ENCODE measurements at regions not wholly inside any gene's neighbourhood (a gene's known extent, or its start where the extent isn't known, plus 50 kb on each side); places are given as distances from the start of the nearest gene placed in this dataset.

GRCh38 chr4:123786920-123787319, 390.3 kb downstream of the SPRY1 start:
- peak; percentile 47 to 66 (median 59) for DNase-seq (ENCODE audit: low read depth in 3 of 3, low spot score in 2 of 3)

GRCh38 chr4:123787512-123788080, 391.0 kb downstream of the SPRY1 start:
- no peak for DNase-seq (ENCODE audit: low read depth in 3 of 3, low spot score in 2 of 3)

- no peak for DNase-seq (ENCODE audit: low read depth in 3 of 3, low spot score in 2 of 3)
Observed at GRCh38 chr4:123788577-123788976, 392.0 kb downstream of the SPRY1 start.

- no peak for DNase-seq (ENCODE audit: low read depth in 3 of 3, low spot score in 2 of 3)
Observed at GRCh38 chr4:123790681-123791080, 394.1 kb downstream of the SPRY1 start.

GRCh38 chr4:123802082-123802645, 405.6 kb downstream of the SPRY1 start:
- DNase-seq (ENCODE audit: low read depth in 3 of 3, low spot score in 2 of 3): no peak

- DNase-seq (ENCODE audit: low read depth in 3 of 3, low spot score in 2 of 3): no peak
Observed at GRCh38 chr4:123802933-123803332, 406.3 kb downstream of the SPRY1 start.

- no peak for DNase-seq (ENCODE audit: low read depth in 3 of 3, low spot score in 2 of 3)
Observed at GRCh38 chr4:123804196-123804721, 407.7 kb downstream of the SPRY1 start.

GRCh38 chr4:123806056-123806455, 409.5 kb downstream of the SPRY1 start:
- no peak for DNase-seq (ENCODE audit: low read depth in 3 of 3, low spot score in 2 of 3)

GRCh38 chr4:123807187-123807586, 410.6 kb downstream of the SPRY1 start:
- no peak for DNase-seq (ENCODE audit: low read depth in 3 of 3, low spot score in 2 of 3)

- no peak for DNase-seq (ENCODE audit: low read depth in 3 of 3, low spot score in 2 of 3)
Observed at GRCh38 chr4:123807866-123808265, 411.3 kb downstream of the SPRY1 start.

- no peak for DNase-seq (ENCODE audit: low read depth in 3 of 3, low spot score in 2 of 3)
Observed at GRCh38 chr4:123809864-123810263, 413.3 kb downstream of the SPRY1 start.

GRCh38 chr4:123812066-123812390, 415.4 kb downstream of the SPRY1 start:
- DNase-seq (ENCODE audit: low read depth in 3 of 3, low spot score in 2 of 3): no peak

- no peak for DNase-seq (ENCODE audit: low read depth in 3 of 3, low spot score in 2 of 3)
Observed at GRCh38 chr4:123813901-123814300, 417.3 kb downstream of the SPRY1 start.

- DNase-seq (ENCODE audit: low read depth in 3 of 3, low spot score in 2 of 3): no peak
Observed at GRCh38 chr4:123816462-123816861, 419.9 kb downstream of the SPRY1 start.

GRCh38 chr4:123817025-123817688, 420.6 kb downstream of the SPRY1 start:
- no peak for DNase-seq (ENCODE audit: low read depth in 3 of 3, low spot score in 2 of 3)

GRCh38 chr4:123819362-123820035, 422.9 kb downstream of the SPRY1 start:
- DNase-seq (ENCODE audit: low read depth in 3 of 3, low spot score in 2 of 3): no peak

GRCh38 chr4:123821861-123822260, 425.3 kb downstream of the SPRY1 start:
- DNase-seq (ENCODE audit: low read depth in 3 of 3, low spot score in 2 of 3): no peak

- no peak for DNase-seq (ENCODE audit: low read depth in 3 of 3, low spot score in 2 of 3)
Observed at GRCh38 chr4:123822353-123822752, 425.8 kb downstream of the SPRY1 start.

- no peak for DNase-seq (ENCODE audit: low read depth in 3 of 3, low spot score in 2 of 3)
Observed at GRCh38 chr4:123823244-123823643, 426.6 kb downstream of the SPRY1 start.

- DNase-seq (ENCODE audit: low read depth in 3 of 3, low spot score in 2 of 3): no peak
Observed at GRCh38 chr4:123824524-123824923, 427.9 kb downstream of the SPRY1 start.

- DNase-seq (ENCODE audit: low read depth in 3 of 3, low spot score in 2 of 3): no peak
Observed at GRCh38 chr4:123825596-123826291, 429.1 kb downstream of the SPRY1 start.

Measured in right renal cortex interstitium (tissue), 3 donors.